ENCODE measurements at regions not wholly inside any gene's neighbourhood (a gene's known extent, or its start where the extent isn't known, plus 50 kb on each side); places are given as distances from the start of the nearest gene placed in this dataset.

DNA sequence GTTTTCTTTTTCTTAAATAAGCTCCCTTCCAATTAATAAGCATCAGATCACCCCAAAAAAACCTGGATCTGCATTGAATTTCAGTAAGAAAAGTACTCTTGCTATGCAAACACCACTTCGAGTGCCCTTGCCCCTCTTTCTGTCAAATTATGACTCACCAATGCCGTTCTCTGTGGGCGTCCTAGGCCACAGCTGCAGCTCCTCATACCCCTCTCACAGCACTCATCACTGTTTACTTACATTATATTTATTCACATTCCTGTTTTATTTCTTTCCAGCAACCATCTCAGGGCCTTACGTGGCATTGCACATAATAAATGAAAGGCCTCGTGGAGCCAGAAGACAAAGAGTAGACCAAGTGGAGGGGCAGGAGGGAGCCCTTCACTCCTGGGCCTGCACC lies 99.1 kb upstream of the CTTNBP2NL start:
- Mint-ChIP-seq H3K36me3 (peaks cover 0 to 16% (median 2%) of the 10 kb centered on the region in 3 donors), H3K9me3 (peaks cover 0 to 33% (median 10%) of the 10 kb centered on the region in 9 donors), H3K4me1 (peaks cover 0 to 1% (median 0%) of the 10 kb centered on the region in 4 donors), H3K27me3 (peaks cover 3 to 32% (median 12%) of the 10 kb centered on the region in 5 donors), H3K27ac (peak overlapping the region in 1 of 10 donors; percentile 63), H3K4me3 (no peak overlapping the region)
- DNase-seq (no peak), ATAC-seq (no peak)
- POLR2A ChIA-PET: no interaction called here

DNA sequence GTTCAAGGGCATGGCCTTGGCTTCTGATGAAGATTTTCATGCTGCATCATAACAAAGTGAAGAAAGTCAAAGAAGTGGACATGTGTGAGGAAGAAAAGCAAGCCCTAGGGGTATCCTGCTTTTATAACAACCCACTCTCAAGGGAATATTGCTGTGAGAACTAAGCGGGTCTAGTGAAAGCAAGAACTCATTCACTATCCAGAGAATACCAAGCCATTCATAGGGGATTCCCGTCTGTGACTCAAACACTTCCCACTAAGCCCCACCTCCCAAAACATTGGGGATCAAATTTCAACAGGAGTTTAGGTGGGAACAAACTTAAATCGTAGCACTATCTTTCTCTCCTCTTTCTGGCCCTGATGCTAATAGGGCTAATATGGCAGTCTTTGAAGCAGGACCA lies 98.5 kb upstream of the CTTNBP2NL start:
- ATAC-seq (no peak), DNase-seq (no peak)
- Mint-ChIP-seq H3K27ac (no peak overlapping the region), H3K4me1 (peaks cover 0 to 1% (median 0%) of the 10 kb centered on the region in 4 donors), H3K36me3 (peaks cover 0 to 16% (median 2%) of the 10 kb centered on the region in 3 donors), H3K27me3 (peaks cover 3 to 32% (median 11%) of the 10 kb centered on the region in 5 donors), H3K9me3 (peaks cover 0 to 30% (median 9%) of the 10 kb centered on the region in 9 donors), H3K4me3 (no peak overlapping the region)
- POLR2A ChIA-PET: no interaction called here

- DNase-seq (peak in 3 of 10 donors; percentile 3 to 12 (median 8)), ATAC-seq (no peak)
- Mint-ChIP-seq H3K27me3 (peaks cover 5 to 32% (median 11%) of the 10 kb centered on the region in 5 donors), H3K4me3 (no peak overlapping the region), H3K27ac (no peak overlapping the region), H3K4me1 (peaks cover 0 to 1% (median 0%) of the 10 kb centered on the region in 4 donors), H3K9me3 (peaks cover 0 to 30% (median 9%) of the 10 kb centered on the region in 9 donors), H3K36me3 (peaks cover 0 to 16% (median 2%) of the 10 kb centered on the region in 3 donors)
- POLR2A ChIA-PET: no interaction called here
These were observed 97.5 kb upstream of the CTTNBP2NL start for GRCh38 chr1:112298558-112298957.

DNA sequence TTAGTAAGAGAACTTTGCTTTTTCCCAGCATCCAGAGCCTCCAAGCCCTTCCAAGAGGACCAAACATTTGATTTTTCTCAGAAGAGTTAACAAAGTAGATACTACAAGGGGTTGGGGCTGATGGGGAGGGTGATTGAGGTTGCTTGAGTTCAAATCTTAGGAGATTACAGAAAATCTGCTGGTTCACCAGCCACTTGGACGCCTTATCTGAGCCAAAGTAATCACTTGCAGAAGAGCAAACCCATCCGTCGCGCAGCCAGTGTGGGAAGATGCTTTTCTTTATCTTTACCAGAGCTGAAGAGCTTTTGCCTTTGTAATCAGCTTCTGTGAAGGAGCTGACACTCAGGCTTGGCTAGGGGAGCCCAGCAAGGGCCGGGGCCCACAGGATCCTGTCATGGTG lies 91.9 kb upstream of the CTTNBP2NL start:
- POLR2A ChIA-PET: no interaction called here
- ATAC-seq: no peak
- no peak overlapping the region for H3K27ac Mint-ChIP-seq
- peaks cover 8 to 40% (median 14%) of the 10 kb centered on the region in 5 donors for H3K27me3 Mint-ChIP-seq
- H3K4me1 Mint-ChIP-seq: peaks cover 0 to 3% (median 0%) of the 10 kb centered on the region in 4 donors
- H3K36me3 Mint-ChIP-seq: no peaks in the 10 kb centered on the region
- no peak for DNase-seq
- no peak overlapping the region for H3K4me3 Mint-ChIP-seq
- peaks cover 0 to 5% (median 0%) of the 10 kb centered on the region in 9 donors for H3K9me3 Mint-ChIP-seq

GRCh38 chr1:112304612-112305011 lies 91.4 kb upstream of the CTTNBP2NL start:
- POLR2A ChIA-PET: no interaction called here
- ATAC-seq: no peak
- Mint-ChIP-seq H3K36me3 (no peaks in the 10 kb centered on the region), H3K4me1 (peaks cover 0 to 3% (median 0%) of the 10 kb centered on the region in 4 donors), H3K4me3 (no peak overlapping the region), H3K9me3 (peaks cover 0 to under 1% (median 0%) of the 10 kb centered on the region in 9 donors), H3K27ac (no peak overlapping the region), H3K27me3 (peaks cover 8 to 44% (median 14%) of the 10 kb centered on the region in 5 donors)
- no peak for DNase-seq

DNA sequence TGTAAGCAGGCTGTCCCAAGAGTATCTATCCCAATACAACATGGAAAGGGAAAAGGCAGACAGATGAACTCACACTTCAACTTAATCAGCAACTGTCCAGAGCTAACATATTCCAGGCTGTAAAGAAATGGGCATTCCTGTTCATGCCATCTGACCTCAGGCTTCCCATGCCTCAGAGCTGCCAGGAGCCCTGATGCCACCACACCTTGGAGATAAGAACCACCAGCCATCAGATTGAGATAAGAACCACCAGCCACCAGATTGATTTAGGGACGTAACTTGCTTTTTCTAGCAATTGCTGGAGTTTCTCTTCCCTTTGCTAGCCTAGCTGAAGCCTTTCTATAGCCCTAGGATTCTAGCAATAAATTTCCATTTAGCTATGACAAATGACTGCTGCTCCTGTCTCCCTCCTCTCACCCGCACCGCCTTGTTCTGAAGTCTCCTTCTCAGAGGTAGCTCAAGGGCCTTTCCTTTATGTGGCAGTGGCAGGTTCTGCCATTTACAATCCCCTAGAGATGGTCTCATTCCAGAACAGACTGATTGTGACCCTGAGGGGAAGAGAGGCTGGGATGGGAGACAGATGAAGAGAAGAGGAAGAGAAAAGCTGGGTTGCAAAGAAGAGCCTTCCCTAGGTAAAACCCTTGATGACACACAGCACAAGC lies 88.0 kb upstream of the CTTNBP2NL start:
- DNase-seq: no peak
- peaks cover 10 to 57% (median 23%) of the 10 kb centered on the region in 5 donors for H3K27me3 Mint-ChIP-seq
- no peak overlapping the region for H3K27ac Mint-ChIP-seq
- no peak for ATAC-seq
- H3K4me1 Mint-ChIP-seq: peaks cover 0 to 2% (median 0%) of the 10 kb centered on the region in 4 donors
- no peaks in the 10 kb centered on the region for H3K36me3 Mint-ChIP-seq
- H3K9me3 Mint-ChIP-seq: no peaks in the 10 kb centered on the region
- H3K4me3 Mint-ChIP-seq: no peak overlapping the region
- POLR2A ChIA-PET: no interaction called here

DNA sequence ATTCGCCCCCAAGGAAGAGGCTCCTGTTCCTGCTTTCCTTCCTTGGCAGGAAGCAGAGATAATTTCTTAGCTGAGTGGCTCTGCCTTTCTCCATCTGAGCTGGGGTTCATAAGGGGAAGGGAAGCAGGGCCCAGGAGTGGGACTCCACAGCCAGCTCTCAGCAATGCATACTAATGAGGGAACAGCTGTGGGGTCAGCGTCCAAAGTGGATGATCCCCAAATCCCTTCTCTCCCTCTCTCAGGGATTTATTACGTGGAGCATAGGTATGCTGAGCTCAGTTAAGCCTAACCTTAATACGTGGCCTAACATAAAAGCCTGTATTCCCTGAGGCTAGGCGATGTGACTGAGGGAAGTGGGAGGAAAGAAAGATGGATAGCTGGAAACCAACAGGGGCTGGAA lies 87.3 kb upstream of the CTTNBP2NL start:
- POLR2A ChIA-PET: no interaction called here
- no peaks in the 10 kb centered on the region for H3K36me3 Mint-ChIP-seq
- H3K27ac Mint-ChIP-seq: no peak overlapping the region
- no peaks in the 10 kb centered on the region for H3K9me3 Mint-ChIP-seq
- H3K27me3 Mint-ChIP-seq: peaks cover 10 to 57% (median 23%) of the 10 kb centered on the region in 5 donors
- DNase-seq: no peak
- peaks cover 0 to 2% (median 0%) of the 10 kb centered on the region in 4 donors for H3K4me1 Mint-ChIP-seq
- no peak overlapping the region for H3K4me3 Mint-ChIP-seq
- ATAC-seq: no peak

DNA sequence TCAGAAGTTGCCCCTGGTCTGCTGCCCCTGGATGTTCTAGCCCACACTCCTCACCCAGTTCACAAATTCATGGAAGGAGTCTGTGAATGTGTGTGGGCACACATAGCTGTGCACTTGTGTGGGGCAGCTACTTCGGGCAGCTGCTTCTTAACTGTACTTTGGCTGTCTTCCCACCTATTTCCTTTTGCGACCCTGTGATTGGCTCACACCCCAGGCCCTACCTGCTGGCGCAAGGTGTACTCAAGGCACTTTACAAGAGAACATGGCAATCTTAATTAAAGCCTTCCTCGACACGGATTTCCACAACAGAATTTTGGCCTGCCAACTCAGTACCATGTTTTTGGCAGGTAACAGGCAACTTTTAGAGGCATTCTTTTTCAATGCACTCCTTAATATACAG lies 86.5 kb upstream of the CTTNBP2NL start:
- H3K4me1 Mint-ChIP-seq: peaks cover 0 to 2% (median 0%) of the 10 kb centered on the region in 4 donors
- no peak overlapping the region for H3K4me3 Mint-ChIP-seq
- no peak for ATAC-seq
- POLR2A ChIA-PET: no interaction called here
- H3K9me3 Mint-ChIP-seq: no peaks in the 10 kb centered on the region
- no peaks in the 10 kb centered on the region for H3K36me3 Mint-ChIP-seq
- peaks cover 10 to 57% (median 23%) of the 10 kb centered on the region in 5 donors for H3K27me3 Mint-ChIP-seq
- no peak overlapping the region for H3K27ac Mint-ChIP-seq
- DNase-seq: no peak

- POLR2A ChIA-PET: no interaction called here
- H3K9me3 Mint-ChIP-seq: no peaks in the 10 kb centered on the region
- H3K27ac Mint-ChIP-seq: no peak overlapping the region
- H3K36me3 Mint-ChIP-seq: no peaks in the 10 kb centered on the region
- peaks cover 10 to 44% (median 21%) of the 10 kb centered on the region in 5 donors for H3K27me3 Mint-ChIP-seq
- ATAC-seq (no peak), DNase-seq (no peak)
- H3K4me1 Mint-ChIP-seq: peaks cover 0 to 2% (median 0%) of the 10 kb centered on the region in 4 donors
- H3K4me3 Mint-ChIP-seq: no peak overlapping the region
These were observed 83.7 kb upstream of the CTTNBP2NL start for GRCh38 chr1:112312315-112312714.

DNA sequence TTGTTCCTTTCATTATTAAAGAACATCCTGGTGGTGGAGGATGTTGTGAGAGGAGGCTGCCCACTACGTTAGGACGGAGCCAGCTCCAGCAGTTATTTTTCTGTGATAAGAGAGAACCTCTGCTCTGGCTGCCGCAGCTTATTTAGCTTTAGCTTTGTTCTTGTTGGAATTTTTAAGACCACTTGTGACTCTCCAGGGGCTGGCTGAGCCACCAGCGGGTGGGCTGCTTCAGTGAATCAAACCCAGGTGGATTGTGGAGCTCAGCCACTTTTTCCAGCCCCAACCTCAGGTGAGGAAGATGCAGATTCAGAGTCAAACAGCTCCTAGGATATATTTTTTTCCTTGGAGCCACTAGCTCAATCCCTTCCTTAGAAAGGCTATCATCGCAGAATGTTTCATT lies 83.1 kb upstream of the CTTNBP2NL start:
- no peak for ATAC-seq
- Mint-ChIP-seq H3K36me3 (no peaks in the 10 kb centered on the region), H3K27ac (no peak overlapping the region), H3K4me1 (peaks cover 0 to 2% (median 0%) of the 10 kb centered on the region in 4 donors), H3K4me3 (no peak overlapping the region), H3K27me3 (peaks cover 10 to 39% (median 21%) of the 10 kb centered on the region in 5 donors), H3K9me3 (no peaks in the 10 kb centered on the region)
- DNase-seq: no peak
- POLR2A ChIA-PET: no interaction called here

- POLR2A ChIA-PET: no interaction called here
- H3K9me3 Mint-ChIP-seq: no peaks in the 10 kb centered on the region
- H3K4me1 Mint-ChIP-seq: no peaks in the 10 kb centered on the region
- H3K27me3 Mint-ChIP-seq: peaks cover 3 to 13% (median 8%) of the 10 kb centered on the region in 5 donors
- no peak overlapping the region for H3K4me3 Mint-ChIP-seq
- no peaks in the 10 kb centered on the region for H3K36me3 Mint-ChIP-seq
- DNase-seq (no peak), ATAC-seq (no peak)
- H3K27ac Mint-ChIP-seq: no peak overlapping the region
These were observed 79.6 kb upstream of the CTTNBP2NL start for GRCh38 chr1:112316254-112316913.

DNA sequence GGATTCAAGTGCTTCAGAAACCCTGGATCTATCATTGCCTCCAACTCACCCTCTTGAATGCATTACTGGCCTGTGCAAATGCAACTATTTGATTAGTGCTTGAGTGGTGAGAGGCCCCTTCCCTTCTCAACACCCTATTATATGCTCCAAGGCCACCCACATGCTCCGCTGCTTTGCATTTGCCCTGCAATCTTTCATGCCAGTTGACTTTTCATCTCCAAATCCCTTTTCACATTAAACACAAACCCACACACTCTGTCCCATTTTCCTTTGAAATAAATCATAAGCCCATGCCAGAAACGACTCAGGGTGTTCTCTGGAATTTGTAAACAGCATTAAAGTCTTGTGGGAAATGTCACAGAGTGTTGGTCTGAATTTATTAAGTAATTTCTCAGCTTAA lies 78.9 kb upstream of the CTTNBP2NL start:
- no peaks in the 10 kb centered on the region for H3K4me1 Mint-ChIP-seq
- peaks cover 3 to 12% (median 6%) of the 10 kb centered on the region in 5 donors for H3K27me3 Mint-ChIP-seq
- H3K9me3 Mint-ChIP-seq: no peaks in the 10 kb centered on the region
- no peaks in the 10 kb centered on the region for H3K36me3 Mint-ChIP-seq
- POLR2A ChIA-PET: interaction anchor here (0.9 kb wide), 1 partner anchor 16 kb away, joined by 3 read pairs; no protein-coding TSS in a partner anchor
- no peak overlapping the region for H3K27ac Mint-ChIP-seq
- ATAC-seq (no peak), DNase-seq (no peak)
- no peak overlapping the region for H3K4me3 Mint-ChIP-seq

DNA sequence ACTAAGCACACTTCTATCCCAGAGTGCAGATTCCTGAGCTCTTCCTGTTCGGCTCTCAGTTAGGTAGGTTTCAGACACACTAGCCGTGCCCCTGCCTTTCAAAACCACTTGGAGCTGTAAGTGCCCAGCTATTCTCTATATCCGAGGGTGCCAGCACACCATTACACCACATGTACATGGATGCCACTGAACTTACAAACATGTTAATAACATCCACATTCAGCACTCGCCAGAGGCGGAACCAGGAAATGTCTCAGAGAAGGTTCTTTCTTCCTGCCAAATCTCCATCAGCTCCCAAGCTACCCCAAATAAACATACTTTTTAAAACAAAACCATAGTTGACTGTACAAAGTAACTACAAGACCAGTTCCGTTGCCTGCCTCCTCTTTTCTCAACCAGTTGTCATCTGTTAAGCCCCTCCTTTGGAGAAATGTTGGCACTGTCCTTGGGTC lies 78.4 kb upstream of the CTTNBP2NL start:
- Mint-ChIP-seq H3K27me3 (peaks cover 3 to 13% (median 6%) of the 10 kb centered on the region in 5 donors), H3K4me3 (no peak overlapping the region), H3K4me1 (no peaks in the 10 kb centered on the region), H3K27ac (no peak overlapping the region), H3K36me3 (no peaks in the 10 kb centered on the region), H3K9me3 (no peaks in the 10 kb centered on the region)
- no peak for ATAC-seq
- POLR2A ChIA-PET: interaction anchor here (0.9 kb wide), 1 partner anchor 17 kb away, joined by 3 read pairs; no protein-coding TSS in a partner anchor
- DNase-seq: no peak

All from naive thymus-derived CD8-positive, alpha-beta T cell (primary cell).